ENCODE measurements at regions not wholly inside any gene's neighbourhood (a gene's known extent, or its start where the extent isn't known, plus 50 kb on each side); places are given as distances from the start of the nearest gene placed in this dataset.
"Not testable (repeated sequence)": the region's sequence is repeated elsewhere in the genome, so short reads cannot be mapped to it uniquely, and the experiment has no call there.

- Histone ChIP-seq H3K4me3 (no peak overlapping the region), H3K4me1 (no peaks in the 10 kb centered on the region), H3K9me3 (no peaks in the 10 kb centered on the region), H3K27me3 (no peaks in the 10 kb centered on the region), H3K36me3 (no peaks in the 10 kb centered on the region), H3K27ac (no peak overlapping the region)
- intact Hi-C loops (cut with DNase I), result no loop called here
- TF ChIP-seq, protein P1, sequence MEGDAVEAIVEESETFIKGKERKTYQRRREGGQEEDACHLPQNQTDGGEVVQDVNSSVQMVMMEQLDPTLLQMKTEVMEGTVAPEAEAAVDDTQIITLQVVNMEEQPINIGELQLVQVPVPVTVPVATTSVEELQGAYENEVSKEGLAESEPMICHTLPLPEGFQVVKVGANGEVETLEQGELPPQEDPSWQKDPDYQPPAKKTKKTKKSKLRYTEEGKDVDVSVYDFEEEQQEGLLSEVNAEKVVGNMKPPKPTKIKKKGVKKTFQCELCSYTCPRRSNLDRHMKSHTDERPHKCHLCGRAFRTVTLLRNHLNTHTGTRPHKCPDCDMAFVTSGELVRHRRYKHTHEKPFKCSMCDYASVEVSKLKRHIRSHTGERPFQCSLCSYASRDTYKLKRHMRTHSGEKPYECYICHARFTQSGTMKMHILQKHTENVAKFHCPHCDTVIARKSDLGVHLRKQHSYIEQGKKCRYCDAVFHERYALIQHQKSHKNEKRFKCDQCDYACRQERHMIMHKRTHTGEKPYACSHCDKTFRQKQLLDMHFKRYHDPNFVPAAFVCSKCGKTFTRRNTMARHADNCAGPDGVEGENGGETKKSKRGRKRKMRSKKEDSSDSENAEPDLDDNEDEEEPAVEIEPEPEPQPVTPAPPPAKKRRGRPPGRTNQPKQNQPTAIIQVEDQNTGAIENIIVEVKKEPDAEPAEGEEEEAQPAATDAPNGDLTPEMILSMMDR (IDR thresholded peaks at IDR 0.05), result no peak
- ATAC-seq (peak; percentile 91), DNase-seq (peak in 1 of 4 donors; percentile 1)
These were observed 405.9 kb upstream of the GRM7 start for GRCh38 chr3:6455031-6455430.

- Histone ChIP-seq H3K27ac (no peak overlapping the region), H3K4me1 (no peaks in the 10 kb centered on the region), H3K9me3 (peaks cover 0 to 8% of the 10 kb centered on the region in 2 donors), H3K27me3 (no peaks in the 10 kb centered on the region), H3K4me3 (no peak overlapping the region), H3K36me3 (no peaks in the 10 kb centered on the region)
- intact Hi-C loops (cut with DNase I), result no loop called here
- ATAC-seq (no peak), DNase-seq (no peak)
- TF ChIP-seq, protein P1 (IDR thresholded peaks at IDR 0.05), result no peak
These were observed 393.7 kb upstream of the GRM7 start for GRCh38 chr3:6467186-6467585.

GRCh38 chr3:6468589-6468988 is 392.3 kb upstream of the GRM7 start:
- Histone ChIP-seq H3K9me3 (no peaks in the 10 kb centered on the region), H3K27ac (no peak overlapping the region), H3K27me3 (no peaks in the 10 kb centered on the region), H3K4me1 (no peaks in the 10 kb centered on the region), H3K4me3 (no peak overlapping the region), H3K36me3 (no peaks in the 10 kb centered on the region)
- ATAC-seq (no peak), DNase-seq (peak in 1 of 4 donors; percentile 11)
- intact Hi-C loops (cut with DNase I), result no loop called here
- TF ChIP-seq, protein P1 (IDR thresholded peaks at IDR 0.05), result no peak

GRCh38 chr3:6471744-6472143 is 389.2 kb upstream of the GRM7 start:
- no peaks in the 10 kb centered on the region for H3K4me1 ChIP-seq
- no peak overlapping the region for H3K27ac ChIP-seq
- TF ChIP-seq, protein P1 (IDR thresholded peaks at IDR 0.05), result no peak
- no peaks in the 10 kb centered on the region for H3K9me3 ChIP-seq
- H3K36me3 ChIP-seq, result no peaks in the 10 kb centered on the region
- intact Hi-C loops (cut with DNase I), result no loop called here
- DNase-seq (no peak), ATAC-seq (no peak)
- H3K27me3 ChIP-seq, result no peaks in the 10 kb centered on the region
- no peak overlapping the region for H3K4me3 ChIP-seq

DNA sequence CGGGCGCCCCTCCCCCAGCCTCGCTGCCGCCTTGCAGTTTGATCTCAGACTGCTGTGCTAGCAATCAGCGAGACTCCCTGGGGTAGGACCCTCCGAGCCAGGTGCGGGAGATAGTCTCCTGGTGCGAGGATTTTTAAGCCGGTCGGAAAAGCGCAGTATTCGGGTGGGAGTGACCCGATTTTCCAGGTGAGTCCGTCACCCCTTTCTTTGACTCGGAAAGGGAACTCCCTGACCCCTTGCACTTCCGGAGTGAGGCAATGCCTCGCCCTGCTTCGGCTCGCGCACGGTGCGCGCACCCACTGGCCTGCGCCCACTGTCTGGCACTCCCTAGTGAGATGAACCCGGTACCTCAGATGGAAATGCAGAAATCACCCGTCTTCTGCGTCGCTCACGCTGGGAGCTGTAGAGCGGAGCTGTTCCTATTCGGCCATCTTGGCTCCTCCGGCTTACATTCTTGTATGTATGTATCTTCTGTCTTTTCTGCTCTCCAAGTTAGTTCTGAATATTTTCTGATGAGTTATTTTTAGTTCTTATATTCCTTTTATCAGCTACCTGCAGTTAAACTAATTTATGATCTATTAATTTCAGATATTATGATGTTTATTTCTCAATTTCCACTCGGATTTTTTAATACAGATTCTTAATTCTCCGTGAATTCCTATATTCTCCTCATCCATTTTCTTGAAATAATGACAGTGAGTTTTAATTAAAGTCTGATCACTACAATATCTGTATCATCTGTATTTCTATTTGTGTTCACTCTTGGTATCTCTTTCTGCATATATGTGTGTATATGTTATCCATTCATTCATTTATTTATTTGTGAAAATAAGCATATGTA is 370.2 kb upstream of the GRM7 start:
- H3K4me1 ChIP-seq; H3K4me3 ChIP-seq; ATAC-seq; H3K27me3 ChIP-seq; H3K27ac ChIP-seq; DNase-seq; H3K9me3 ChIP-seq; H3K36me3 ChIP-seq; intact Hi-C loops (cut with DNase I): not testable (repeated sequence)

- no peak for DNase-seq
- Histone ChIP-seq H3K27me3 (no peaks in the 10 kb centered on the region), H3K36me3 (no peaks in the 10 kb centered on the region), H3K4me1 (no peaks in the 10 kb centered on the region), H3K27ac (no peak overlapping the region), H3K4me3 (no peak overlapping the region), H3K9me3 (peaks cover 0 to 3% of the 10 kb centered on the region in 2 donors)
- TF ChIP-seq, protein P1 (IDR thresholded peaks at IDR 0.05), result no peak
- intact Hi-C loops (cut with DNase I), result no loop called here
- ATAC-seq, result no peak
These were observed 369.1 kb upstream of the GRM7 start for GRCh38 chr3:6491768-6492167.
